ENCODE measurements at regions not wholly inside any gene's neighbourhood (a gene's known extent, or its start where the extent isn't known, plus 50 kb on each side); places are given as distances from the start of the nearest gene placed in this dataset.

DNA sequence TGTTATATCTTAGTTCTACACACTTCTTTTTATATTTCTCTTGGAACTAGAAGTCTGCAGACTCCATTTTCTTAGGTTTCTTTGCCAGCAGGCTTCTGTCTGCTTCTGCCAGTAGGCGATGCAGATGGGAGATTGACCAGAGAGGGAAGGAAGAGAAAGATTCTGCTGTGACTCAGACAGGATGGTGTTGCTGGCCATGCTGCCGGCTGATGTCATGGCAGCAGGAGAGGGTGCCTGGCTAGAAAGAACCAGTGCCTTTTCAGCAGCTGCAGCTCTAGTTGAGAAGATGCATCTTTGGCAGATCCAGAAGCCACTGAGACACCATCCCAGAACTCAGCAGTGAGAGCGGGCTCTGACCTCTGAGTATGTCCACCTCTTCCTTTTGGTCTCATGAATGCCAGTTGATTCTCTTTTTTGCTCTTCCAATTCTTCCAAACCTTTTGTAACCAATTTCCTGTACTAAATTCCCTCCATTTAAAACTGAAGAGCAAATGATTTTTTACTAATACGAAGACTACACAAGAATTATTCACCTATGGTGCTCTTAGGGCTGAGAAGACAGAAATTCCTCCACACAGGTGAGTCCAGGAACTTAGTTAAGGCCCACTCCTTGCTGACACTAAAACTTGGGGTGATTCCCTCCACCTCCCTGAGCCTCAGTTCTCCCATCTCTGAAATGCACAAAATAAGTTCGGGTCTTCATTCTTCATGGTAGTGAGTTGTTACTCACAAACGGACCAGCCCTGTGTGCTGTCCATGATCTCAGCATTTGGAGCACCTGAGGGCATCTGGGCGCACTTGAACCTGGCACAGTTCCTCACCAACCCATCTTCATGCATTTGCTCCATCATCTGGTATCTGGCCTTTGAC is 200.7 kb downstream of the MYCN start:
- H3K27me3 ChIP-seq, result no peaks in the 10 kb centered on the region
- H3K9me3 ChIP-seq, result no peaks in the 10 kb centered on the region
- TF ChIP-seq POLR2AphosphoS5 (IDR thresholded peaks at IDR 0.05) (no peak), EP300 (IDR thresholded peaks at IDR 0.05) (no peak), POLR2A (IDR thresholded peaks at IDR 0.05) (no peak)
- TF ChIP-seq, protein P1, sequence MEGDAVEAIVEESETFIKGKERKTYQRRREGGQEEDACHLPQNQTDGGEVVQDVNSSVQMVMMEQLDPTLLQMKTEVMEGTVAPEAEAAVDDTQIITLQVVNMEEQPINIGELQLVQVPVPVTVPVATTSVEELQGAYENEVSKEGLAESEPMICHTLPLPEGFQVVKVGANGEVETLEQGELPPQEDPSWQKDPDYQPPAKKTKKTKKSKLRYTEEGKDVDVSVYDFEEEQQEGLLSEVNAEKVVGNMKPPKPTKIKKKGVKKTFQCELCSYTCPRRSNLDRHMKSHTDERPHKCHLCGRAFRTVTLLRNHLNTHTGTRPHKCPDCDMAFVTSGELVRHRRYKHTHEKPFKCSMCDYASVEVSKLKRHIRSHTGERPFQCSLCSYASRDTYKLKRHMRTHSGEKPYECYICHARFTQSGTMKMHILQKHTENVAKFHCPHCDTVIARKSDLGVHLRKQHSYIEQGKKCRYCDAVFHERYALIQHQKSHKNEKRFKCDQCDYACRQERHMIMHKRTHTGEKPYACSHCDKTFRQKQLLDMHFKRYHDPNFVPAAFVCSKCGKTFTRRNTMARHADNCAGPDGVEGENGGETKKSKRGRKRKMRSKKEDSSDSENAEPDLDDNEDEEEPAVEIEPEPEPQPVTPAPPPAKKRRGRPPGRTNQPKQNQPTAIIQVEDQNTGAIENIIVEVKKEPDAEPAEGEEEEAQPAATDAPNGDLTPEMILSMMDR (IDR thresholded peaks at IDR 0.05), result no peak
- no peaks in the 10 kb centered on the region for H3K4me1 ChIP-seq
- H3K4me3 ChIP-seq, result no peak overlapping the region
- 69% methylated on average over 7 of the region's 7 CpGs for WGBS
- H3K36me3 ChIP-seq, result no peaks in the 10 kb centered on the region
- DNase-seq (ENCODE audit: low spot score in 2 of 2), result no peak
- H3K27ac ChIP-seq, result no peak overlapping the region

DNA sequence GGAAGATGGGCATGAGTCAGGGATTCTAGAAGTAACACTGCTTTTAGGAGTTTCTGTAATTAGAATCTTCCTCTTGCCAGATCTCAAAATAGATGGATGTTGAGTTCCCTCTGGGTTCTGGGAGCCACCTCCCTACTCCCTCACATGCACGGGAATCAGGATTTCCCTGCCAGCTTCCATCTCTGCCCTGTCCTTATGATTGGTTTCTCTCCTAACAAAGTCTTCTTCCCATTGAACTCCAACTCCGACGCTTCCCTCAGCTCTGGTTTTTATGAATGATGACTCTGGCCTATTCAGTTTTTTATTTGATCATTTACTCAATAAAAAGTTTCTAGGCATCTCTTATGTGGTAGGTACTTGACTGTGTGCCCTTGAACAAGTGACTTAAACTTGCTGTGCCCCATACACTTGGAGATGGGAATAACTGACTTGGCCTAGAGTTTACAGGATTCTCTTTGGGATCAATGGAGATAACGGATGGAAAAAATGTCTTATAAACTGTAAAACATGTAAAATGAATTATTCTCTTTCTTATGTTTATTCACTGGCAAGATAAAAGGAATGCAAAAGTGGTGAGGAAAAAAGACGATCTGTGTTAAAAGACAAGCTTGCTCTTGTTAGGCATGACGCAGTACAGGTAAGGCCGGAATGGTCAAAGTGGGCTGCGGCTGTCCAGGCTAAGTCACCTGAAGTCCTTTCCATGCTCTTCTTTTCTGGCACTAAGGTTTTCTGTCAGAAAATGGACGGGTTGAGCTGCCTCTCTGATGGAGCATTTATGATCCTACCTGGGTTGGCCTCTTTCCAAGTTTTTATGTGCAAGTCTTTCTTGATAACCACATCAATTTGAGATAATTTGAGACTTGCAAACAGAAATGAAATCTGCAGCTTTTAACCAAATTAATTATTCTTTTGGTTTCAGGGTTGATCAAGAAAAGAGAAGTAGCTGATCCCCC is 199.6 kb downstream of the MYCN start:
- WGBS, result 55% methylated on average over 9 of the region's 9 CpGs
- no peak overlapping the region for H3K27ac ChIP-seq

GRCh38 chr2:16138811-16139662 is 198.7 kb downstream of the MYCN start:
- DNase-seq (ENCODE audit: low spot score in 2 of 2), result no peak
- no peak for TF ChIP-seq EP300 (IDR thresholded peaks at IDR 0.05)
- TF ChIP-seq, protein P1 (IDR thresholded peaks at IDR 0.05), result no peak
- no peak for TF ChIP-seq POLR2AphosphoS5 (IDR thresholded peaks at IDR 0.05)
- TF ChIP-seq POLR2A (IDR thresholded peaks at IDR 0.05), result no peak
- no peak overlapping the region for H3K27ac ChIP-seq
- no peaks in the 10 kb centered on the region for H3K27me3 ChIP-seq
- WGBS, result 81% methylated on average over 8 of the region's 8 CpGs
- H3K36me3 ChIP-seq, result no peaks in the 10 kb centered on the region
- no peaks in the 10 kb centered on the region for H3K9me3 ChIP-seq
- H3K4me1 ChIP-seq, result no peaks in the 10 kb centered on the region
- H3K4me3 ChIP-seq, result no peak overlapping the region

More for the DNA sequence above, 199.6 kb downstream of the MYCN start:
- DNase-seq (ENCODE audit: low spot score in 2 of 2), result no peak
- H3K27me3 ChIP-seq, result no peaks in the 10 kb centered on the region
- TF ChIP-seq POLR2AphosphoS5 (IDR thresholded peaks at IDR 0.05) (no peak), EP300 (IDR thresholded peaks at IDR 0.05) (no peak), POLR2A (IDR thresholded peaks at IDR 0.05) (no peak)
- TF ChIP-seq, protein P1 (IDR thresholded peaks at IDR 0.05), result no peak
- no peaks in the 10 kb centered on the region for H3K4me1 ChIP-seq
- H3K4me3 ChIP-seq, result no peak overlapping the region
- H3K9me3 ChIP-seq, result no peaks in the 10 kb centered on the region
- no peaks in the 10 kb centered on the region for H3K36me3 ChIP-seq

GRCh38 chr2:16137080-16137755 is 196.9 kb downstream of the MYCN start:
- Histone ChIP-seq H3K4me1 (no peaks in the 10 kb centered on the region), H3K27ac (no peak overlapping the region), H3K27me3 (no peaks in the 10 kb centered on the region), H3K9me3 (no peaks in the 10 kb centered on the region), H3K4me3 (no peak overlapping the region), H3K36me3 (no peaks in the 10 kb centered on the region)
- WGBS, result 80% methylated on average over 5 of the region's 5 CpGs
- TF ChIP-seq EP300 (IDR thresholded peaks at IDR 0.05), result no peak
- no peak for TF ChIP-seq POLR2AphosphoS5 (IDR thresholded peaks at IDR 0.05)
- TF ChIP-seq, protein P1 (IDR thresholded peaks at IDR 0.05), result no peak
- no peak for TF ChIP-seq POLR2A (IDR thresholded peaks at IDR 0.05)
- DNase-seq (ENCODE audit: low spot score in 2 of 2), result no peak
